Psoas muscle (tissue), 7 donors: ENCODE measurements at regions not wholly inside any gene's neighbourhood (a gene's known extent, or its start where the extent isn't known, plus 50 kb on each side); places are given as distances from the start of the nearest gene placed in this dataset.

Source experiments
- ATAC-seq, 4 donors: fragments of 200-7000 bp; cut with Tn5 transposase; one replicate each; pipeline ENCODE4 v1.9.1; 2020; ENCODE audit warnings: moderate library complexity in 3 of 4, mild to moderate bottlenecking in 2 of 4
- DNase-seq, 2 donors: peaks; one replicate each; pipeline ENCODE4 v3.0.0-alpha.2; 2020
- H3K27ac ChIP-seq: fragments of 200-600 bp; one replicate; pipeline ENCODE4 v1.8.0; 2022
- H3K27me3 ChIP-seq, 3 donors: fragments of 200-600 bp in 1 of 3; one replicate each; pipeline versions ENCODE4 v1.6.1 to v1.8.0; 2013 to 2022; ENCODE audit warnings: low read length in 2 of 3, mild to moderate bottlenecking in 2 of 3, moderate library complexity in 1 of 3; ENCODE audit not compliant: insufficient read depth in 3 of 3
- H3K36me3 ChIP-seq, 2 donors: fragments of 200-600 bp in 1 of 2; one replicate each; pipeline versions ENCODE4 v1.6.1 to v1.8.0; 2013 to 2022; ENCODE audit warnings: low read depth in 1 of 2, mild to moderate bottlenecking in 1 of 2, moderate library complexity in 1 of 2; ENCODE audit not compliant: insufficient read depth in 1 of 2
- H3K4me1 ChIP-seq: fragments of 200-600 bp; one replicate; pipeline ENCODE4 v1.8.0; 2022
- H3K4me3 ChIP-seq: fragments of 200-600 bp; one replicate; pipeline ENCODE4 v1.8.0; 2022; ENCODE audit warnings: mild to moderate bottlenecking
- H3K9me3 ChIP-seq: fragments of 200-600 bp; one replicate; pipeline ENCODE4 v1.8.0; 2022
- WGBS, 3 donors: extraction: QIAGEN DNeasy Blood & Tissue Kit; methylation state at CpG; one replicate each; pipeline versions ENCODE4 v1.1.6 to v1.1.7; 2013; 5-methylcytosine and 5-hydroxymethylcytosine counted together
- intact Hi-C, 2 donors: fragments of 100-400 bp; cut with DNase I; formaldehyde crosslinking; loops; one replicate each; pipeline versions ENCODE4 v1.11.0 to v1.14.2; 2022
- TF ChIP-seq, protein P1 (sequence below): fragments of 200-600 bp; IDR thresholded peaks from one replicate; pipeline ENCODE4 v1.8.0; 2022; ENCODE audit warnings: antibody characterized with exemption
- donor health status: healthy with polysubstance abuse.
- donor health status: DM: no; HTN: no; CAD: no; lungs with moderate emphysema.
- donor health status: Bipolar disorder and iron deficiency.
- donor health status: healthy.
- donor health status: DM: yes; HTN: yes; CAD: no.
- donor health status: DM: no; HTN: no; CAD: no.
- donor health status: DM: yes; HTN: yes; CAD: no.

DNA sequence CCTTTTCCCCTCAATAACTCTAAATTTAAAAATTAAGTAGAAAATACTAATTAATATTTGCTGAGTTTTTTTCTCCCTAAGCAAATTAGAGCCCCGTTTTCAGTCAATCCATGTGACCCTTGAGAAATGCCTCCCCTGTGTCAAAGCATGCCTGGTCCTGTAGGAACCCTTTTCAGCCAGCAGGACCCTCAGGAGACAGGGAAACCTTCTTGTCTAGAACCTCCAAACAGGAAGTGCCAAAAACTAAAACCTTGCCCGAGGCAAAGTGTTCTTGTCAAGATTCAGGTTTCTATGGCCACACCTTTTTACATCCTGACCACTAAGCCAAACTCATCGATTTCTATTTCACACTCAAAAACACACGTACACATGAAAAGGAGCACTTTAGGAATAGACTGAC, 60.1 kb upstream of the NFE2L3 start:
- WGBS, 3 donors: 70 to 73% (median 71%) methylated on average over 4 of the region's 4 CpGs
- TF ChIP-seq, protein P1, sequence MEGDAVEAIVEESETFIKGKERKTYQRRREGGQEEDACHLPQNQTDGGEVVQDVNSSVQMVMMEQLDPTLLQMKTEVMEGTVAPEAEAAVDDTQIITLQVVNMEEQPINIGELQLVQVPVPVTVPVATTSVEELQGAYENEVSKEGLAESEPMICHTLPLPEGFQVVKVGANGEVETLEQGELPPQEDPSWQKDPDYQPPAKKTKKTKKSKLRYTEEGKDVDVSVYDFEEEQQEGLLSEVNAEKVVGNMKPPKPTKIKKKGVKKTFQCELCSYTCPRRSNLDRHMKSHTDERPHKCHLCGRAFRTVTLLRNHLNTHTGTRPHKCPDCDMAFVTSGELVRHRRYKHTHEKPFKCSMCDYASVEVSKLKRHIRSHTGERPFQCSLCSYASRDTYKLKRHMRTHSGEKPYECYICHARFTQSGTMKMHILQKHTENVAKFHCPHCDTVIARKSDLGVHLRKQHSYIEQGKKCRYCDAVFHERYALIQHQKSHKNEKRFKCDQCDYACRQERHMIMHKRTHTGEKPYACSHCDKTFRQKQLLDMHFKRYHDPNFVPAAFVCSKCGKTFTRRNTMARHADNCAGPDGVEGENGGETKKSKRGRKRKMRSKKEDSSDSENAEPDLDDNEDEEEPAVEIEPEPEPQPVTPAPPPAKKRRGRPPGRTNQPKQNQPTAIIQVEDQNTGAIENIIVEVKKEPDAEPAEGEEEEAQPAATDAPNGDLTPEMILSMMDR: no peak
- Histone ChIP-seq H3K27me3 (no peaks in the 10 kb centered on the region), H3K27ac (no peak overlapping the region), H3K36me3 (no peaks in the 10 kb centered on the region), H3K9me3 (no peaks in the 10 kb centered on the region), H3K4me1 (no peaks in the 10 kb centered on the region), H3K4me3 (no peak overlapping the region)
- DNase-seq: no peak
- no peak for ATAC-seq
- intact Hi-C loops: loop anchor here (1.0 to 5.0 kb wide), 3 partner anchors 273 to 565 kb away; no protein-coding TSS in a partner anchor

DNA sequence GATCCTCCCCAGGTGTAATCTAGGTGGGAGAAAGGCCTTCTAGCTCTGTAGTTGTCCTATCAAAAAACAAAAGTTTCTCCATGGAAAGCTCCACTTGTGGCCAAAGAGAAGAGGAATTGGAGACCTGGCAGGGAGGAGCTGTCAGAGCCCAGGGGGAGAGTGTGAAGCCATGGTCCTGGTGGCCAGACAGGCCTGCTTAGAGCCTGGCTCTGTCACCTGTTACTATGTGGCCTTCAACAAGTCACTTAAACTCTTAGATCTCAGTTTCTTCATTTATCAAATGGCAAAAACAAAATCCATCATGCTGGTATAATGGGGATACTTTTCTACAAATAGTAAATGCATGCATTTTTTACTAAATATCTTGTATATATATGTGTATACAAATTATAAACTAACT, 59.0 kb upstream of the NFE2L3 start:
- Histone ChIP-seq H3K27me3 (no peaks in the 10 kb centered on the region), H3K4me1 (no peaks in the 10 kb centered on the region), H3K9me3 (no peaks in the 10 kb centered on the region), H3K27ac (no peak overlapping the region), H3K36me3 (no peaks in the 10 kb centered on the region), H3K4me3 (no peak overlapping the region)
- TF ChIP-seq, protein P1: no peak
- DNase-seq: no peak
- no peak for ATAC-seq
- intact Hi-C loops: loop anchor here in 1 of 2 donors (5.0 kb wide), 1 partner anchor 564 kb away; no protein-coding TSS in a partner anchor

DNA sequence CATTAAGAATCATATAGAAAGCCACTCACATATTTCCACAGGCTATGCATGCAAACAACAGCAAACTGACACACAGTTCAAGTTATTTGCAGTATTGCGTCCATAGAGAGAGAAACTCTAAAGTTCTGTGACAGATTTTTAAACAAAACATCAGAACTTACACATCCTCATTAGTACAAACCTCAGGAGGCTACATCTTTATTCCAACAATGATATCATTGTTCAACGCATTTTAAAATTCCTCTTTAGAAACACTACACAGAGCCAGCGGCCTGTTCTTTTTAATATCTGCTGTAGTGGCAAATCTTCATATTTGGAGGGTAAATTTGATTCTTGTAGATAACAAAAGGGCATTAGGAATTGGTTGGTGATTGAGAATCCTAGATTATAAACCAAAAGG, 55.9 kb upstream of the NFE2L3 start:
- no peak for DNase-seq
- no peaks in the 10 kb centered on the region for H3K36me3 ChIP-seq
- no peaks in the 10 kb centered on the region for H3K9me3 ChIP-seq
- no peak for ATAC-seq
- intact Hi-C loops: no loop called here
- WGBS, 3 donors: 46 to 67% (median 53%) methylated on average over 3 of the region's 3 CpGs
- H3K4me3 ChIP-seq: no peak overlapping the region
- H3K27me3 ChIP-seq: no peaks in the 10 kb centered on the region
- H3K27ac ChIP-seq: no peak overlapping the region
- no peaks in the 10 kb centered on the region for H3K4me1 ChIP-seq
- TF ChIP-seq, protein P1: no peak

DNA sequence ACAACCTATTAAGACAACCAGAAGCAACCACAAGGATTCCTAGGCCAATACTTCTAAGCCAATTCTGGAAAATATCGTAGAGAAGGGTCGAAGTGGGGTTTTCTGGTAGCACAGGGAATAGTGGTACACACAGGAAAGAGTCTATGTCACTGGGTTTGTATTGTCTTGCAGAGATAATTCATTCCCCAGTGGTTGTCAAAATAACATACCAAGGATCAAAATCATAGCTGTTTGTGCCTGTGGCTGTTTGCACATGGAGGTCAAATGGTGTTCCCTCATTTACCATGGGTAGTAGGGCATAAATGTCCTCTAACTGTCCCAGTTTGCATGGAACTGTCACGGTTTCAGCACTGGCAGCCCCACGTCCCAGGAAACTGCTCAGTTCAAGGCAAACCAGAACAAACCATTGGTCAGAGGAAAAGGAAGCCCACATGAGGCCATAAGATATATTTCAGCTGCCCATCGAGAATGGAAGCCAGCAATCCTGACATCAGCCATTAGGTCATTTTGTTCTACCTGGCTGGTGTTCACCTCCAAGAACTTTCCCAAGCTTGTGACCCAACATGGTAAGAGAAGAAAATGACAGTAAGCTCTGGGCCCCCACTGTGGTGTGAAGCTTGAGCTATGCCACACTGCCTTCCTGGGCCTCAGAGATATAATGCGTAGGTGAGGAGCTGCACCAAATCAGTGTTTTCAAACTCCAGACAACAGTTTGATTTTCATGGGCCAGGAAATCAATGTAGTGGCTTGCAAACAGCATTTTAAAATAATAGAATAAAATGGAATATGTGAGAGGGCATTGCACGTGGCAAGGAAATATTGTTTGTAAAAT, 53.9 kb upstream of the NFE2L3 start:
- 79 to 83% (median 82%) methylated on average over 6 to 7 of the region's 7 CpGs for WGBS, 3 donors
- no peaks in the 10 kb centered on the region for H3K9me3 ChIP-seq
- TF ChIP-seq, protein P1: no peak
- no peak overlapping the region for H3K27ac ChIP-seq
- DNase-seq (no peak), ATAC-seq (no peak)
- H3K4me3 ChIP-seq: no peak overlapping the region
- no peaks in the 10 kb centered on the region for H3K27me3 ChIP-seq
- H3K4me1 ChIP-seq: no peaks in the 10 kb centered on the region
- intact Hi-C loops: no loop called here
- no peaks in the 10 kb centered on the region for H3K36me3 ChIP-seq

DNA sequence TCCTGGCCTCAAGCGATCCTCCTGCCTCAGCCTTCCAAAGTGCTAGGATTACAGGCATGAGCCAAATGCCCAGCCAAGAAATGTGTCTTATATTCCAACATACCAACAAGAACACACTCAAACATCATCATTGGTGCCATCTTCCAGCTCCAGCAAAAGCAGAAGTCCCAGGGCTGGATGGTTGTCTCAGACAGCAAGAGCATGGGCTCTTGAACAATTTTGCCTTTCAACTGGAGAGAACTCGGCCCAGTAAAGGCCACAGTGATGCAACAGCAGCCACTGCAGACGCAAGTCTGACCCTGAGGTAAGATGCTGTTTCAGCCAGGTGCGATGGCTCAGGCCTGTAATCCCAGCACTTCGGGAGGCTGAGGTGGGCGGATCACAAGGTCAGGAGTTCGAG, 52.8 kb upstream of the NFE2L3 start:
- 91 to 93% (median 92%) methylated on average over 7 of the region's 7 CpGs for WGBS, 3 donors

More for the DNA sequence above, 52.8 kb upstream of the NFE2L3 start:
- TF ChIP-seq, protein P1: no peak
- no peak for DNase-seq
- H3K27ac ChIP-seq: no peak overlapping the region
- H3K36me3 ChIP-seq: no peaks in the 10 kb centered on the region
- no peaks in the 10 kb centered on the region for H3K9me3 ChIP-seq
- intact Hi-C loops: no loop called here
- no peaks in the 10 kb centered on the region for H3K27me3 ChIP-seq
- no peaks in the 10 kb centered on the region for H3K4me1 ChIP-seq
- H3K4me3 ChIP-seq: no peak overlapping the region
- no peak for ATAC-seq
